ENCODE measurements at regions not wholly inside any gene's neighbourhood (a gene's known extent, or its start where the extent isn't known, plus 50 kb on each side); places are given as distances from the start of the nearest gene placed in this dataset.

GRCh38 chr4:33579951-33580350 is 2664.4 kb downstream of the ARAP2 start:
- TF ChIP-seq CTCF (IDR thresholded peaks at IDR 0.05) = no peak
- TF ChIP-seq EP300 (IDR thresholded peaks at IDR 0.05) = no peak
- no peak for TF ChIP-seq POLR2A (IDR thresholded peaks at IDR 0.05)
